HUES64 (cell line): ENCODE measurements at regions not wholly inside any gene's neighbourhood (a gene's known extent, or its start where the extent isn't known, plus 50 kb on each side); places are given as distances from the start of the nearest gene placed in this dataset.
"Not testable (repeated sequence)": the region's sequence is repeated elsewhere in the genome, so short reads cannot be mapped to it uniquely, and the experiment has no call there.

Experiments
- H3K27ac ChIP-seq: 2 replicates; pipeline ENCODE4 v1.7.0; 2013; ENCODE audit warnings: low read depth, low read length, inconsistent platforms
- H3K27me3 ChIP-seq: 2 replicates; pipeline ENCODE4 v1.6.1; 2013; ENCODE audit warnings: mild to moderate bottlenecking, low read length; ENCODE audit not compliant: insufficient read depth
- H3K36me3 ChIP-seq: 2 replicates; pipeline ENCODE4 v1.6.1; 2013; ENCODE audit warnings: mild to moderate bottlenecking, low read length; ENCODE audit not compliant: insufficient read depth
- H3K4me1 ChIP-seq: 2 replicates; pipeline ENCODE4 v1.6.1; 2013; ENCODE audit warnings: mild to moderate bottlenecking, low read length, moderate library complexity; ENCODE audit not compliant: insufficient read depth
- H3K4me3 ChIP-seq: 2 replicates; pipeline ENCODE4 v1.5.1; 2013; ENCODE audit warnings: mild to moderate bottlenecking, low read length, moderate library complexity
- H3K9ac ChIP-seq: 2 replicates; pipeline ENCODE4 v1.6.1; 2013; ENCODE audit warnings: mild to moderate bottlenecking, low read depth, low read length
- H3K9me3 ChIP-seq: 2 replicates; pipeline ENCODE4 v1.6.1; 2013; ENCODE audit warnings: low read depth, low read length; ENCODE audit not compliant: insufficient read depth
- WGBS: fragments of 150-250, 120-280 bp; methylation state at CpG from one replicate; pipeline ENCODE4 v1.1.7; 2013; ENCODE audit warnings: missing lambda C conversion rate; 5-methylcytosine and 5-hydroxymethylcytosine counted together

DNA sequence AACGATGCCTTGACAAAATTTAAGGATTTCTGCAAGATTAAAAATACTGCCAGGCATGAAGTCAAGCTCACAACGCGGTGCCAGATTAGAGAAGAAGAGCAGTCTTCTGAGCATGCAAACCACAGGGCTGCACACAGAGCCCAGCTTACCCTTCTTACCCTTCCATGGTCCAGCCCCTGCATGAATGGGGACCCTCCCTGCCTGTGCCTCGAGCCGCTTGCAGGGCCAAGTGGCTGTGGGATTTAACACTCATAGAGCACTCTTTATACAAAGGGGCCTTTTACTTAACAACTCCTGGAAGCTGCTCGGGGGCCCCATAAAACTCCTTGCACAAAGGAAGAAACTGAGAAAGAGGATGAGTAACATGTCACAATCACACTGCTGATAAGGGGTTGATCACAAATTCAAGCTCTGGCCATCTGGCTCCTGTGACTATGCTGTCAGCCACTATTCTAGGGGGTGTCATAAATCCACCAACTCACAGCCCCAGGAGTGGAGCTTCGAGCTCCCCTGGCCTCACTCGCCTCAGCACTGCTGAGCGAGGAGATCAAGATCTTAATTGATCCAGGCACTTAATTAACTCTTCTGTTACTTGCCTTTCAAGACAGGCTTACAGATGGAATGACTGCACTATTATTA lies 514.8 kb downstream of the TNS3 start:
- no peaks in the 10 kb centered on the region for H3K27me3 ChIP-seq
- 87% methylated on average over 9 of the region's 9 CpGs for WGBS
- H3K4me3 ChIP-seq = no peak overlapping the region
- H3K4me1 ChIP-seq = no peaks in the 10 kb centered on the region
- H3K9ac ChIP-seq = no peak overlapping the region
- H3K36me3 ChIP-seq = no peaks in the 10 kb centered on the region
- H3K27ac ChIP-seq = no peak overlapping the region
- H3K9me3 ChIP-seq = no peaks in the 10 kb centered on the region

GRCh38 chr7:47056731-47057130 lies 525.2 kb downstream of the TNS3 start:
- Histone ChIP-seq H3K27me3 (no peaks in the 10 kb centered on the region), H3K9me3 (no peaks in the 10 kb centered on the region), H3K9ac (no peak overlapping the region), H3K4me1 (no peaks in the 10 kb centered on the region), H3K4me3 (no peak overlapping the region), H3K36me3 (no peaks in the 10 kb centered on the region), H3K27ac (no peak overlapping the region)
- 92% methylated on average over 1 of the region's 2 CpGs for WGBS

DNA sequence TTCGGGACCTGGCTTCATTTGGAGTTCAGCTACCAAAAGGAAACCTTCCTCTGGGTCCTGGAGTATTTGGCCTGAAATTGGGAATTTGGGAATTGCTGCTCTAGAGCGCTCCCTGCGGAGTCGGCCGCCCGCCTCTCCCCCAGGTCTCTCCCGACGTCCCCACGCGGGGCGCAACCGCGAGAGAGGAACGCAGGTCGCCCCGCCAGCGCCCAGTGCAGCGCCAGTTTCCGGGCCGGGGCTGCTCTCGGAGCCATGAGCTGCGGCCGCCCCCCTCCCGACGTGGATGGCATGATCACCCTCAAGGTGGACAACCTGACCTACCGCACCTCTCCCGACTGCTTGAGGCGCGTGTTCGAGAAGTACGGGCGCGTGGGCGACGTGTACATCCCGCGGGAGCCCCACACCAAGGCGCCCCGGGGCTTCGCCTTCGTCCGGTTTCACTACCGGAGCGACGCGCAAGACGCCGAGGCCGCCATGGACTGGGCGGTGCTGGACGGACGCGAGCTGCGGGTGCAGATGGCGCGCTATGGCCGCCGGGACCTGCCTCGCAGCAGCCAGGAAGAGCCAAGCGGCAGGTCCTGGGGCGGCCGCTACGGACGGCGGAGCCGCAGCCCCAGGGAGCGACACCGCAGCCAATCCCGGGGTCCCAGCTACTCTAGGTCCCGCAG lies 529.2 kb downstream of the TNS3 start:
- not testable (repeated sequence) for H3K9ac ChIP-seq, H3K27me3 ChIP-seq
- WGBS = 98% methylated on average over 70 of the region's 70 CpGs

DNA sequence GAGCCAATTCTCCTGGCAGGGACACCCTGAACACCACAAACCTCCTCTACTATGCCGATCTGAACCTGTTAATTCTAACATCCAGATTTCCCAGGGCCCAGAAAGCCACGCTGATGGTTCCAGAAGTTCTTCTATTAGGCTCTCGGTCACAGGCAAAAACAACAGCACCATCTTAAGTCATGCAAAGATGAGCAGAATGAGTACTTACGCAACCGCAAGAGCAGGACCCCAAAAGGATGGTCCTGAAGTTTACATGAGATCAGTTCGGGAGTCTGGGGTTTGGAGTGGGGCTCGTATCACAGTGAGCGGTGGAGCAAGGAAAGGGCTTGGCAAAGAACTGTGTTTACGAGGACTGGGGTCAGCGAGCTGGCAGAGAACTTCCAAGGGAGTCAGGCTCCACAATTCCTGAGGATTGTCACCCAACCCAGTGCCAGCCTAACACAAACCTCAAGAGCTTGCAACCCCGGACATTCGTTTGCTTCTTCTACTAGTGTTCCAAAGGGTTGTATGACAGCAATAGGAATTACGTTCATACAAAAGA lies 532.6 kb downstream of the TNS3 start:
- H3K27ac ChIP-seq = no peak overlapping the region
- H3K4me1 ChIP-seq = no peaks in the 10 kb centered on the region; the same call in 1 of the 2 replicates
- H3K4me3 ChIP-seq = no peak overlapping the region
- no peaks in the 10 kb centered on the region for H3K27me3 ChIP-seq
- no peaks in the 10 kb centered on the region for H3K36me3 ChIP-seq
- WGBS = 95% methylated on average over 12 of the region's 13 CpGs
- no peaks in the 10 kb centered on the region for H3K9me3 ChIP-seq
- no peak overlapping the region for H3K9ac ChIP-seq

More for the DNA sequence above, 529.2 kb downstream of the TNS3 start:
- not testable (repeated sequence) for H3K4me1 ChIP-seq, H3K36me3 ChIP-seq, H3K27ac ChIP-seq, H3K9me3 ChIP-seq, H3K4me3 ChIP-seq

GRCh38 chr7:47047384-47047783 lies 534.5 kb downstream of the TNS3 start:
- H3K9me3 ChIP-seq = no peaks in the 10 kb centered on the region
- WGBS = 91% methylated on average over 2 of the region's 2 CpGs
- no peaks in the 10 kb centered on the region for H3K27me3 ChIP-seq
- H3K4me3 ChIP-seq = no peak overlapping the region
- no peak overlapping the region for H3K27ac ChIP-seq
- H3K4me1 ChIP-seq = no peaks in the 10 kb centered on the region; the same call in 1 of the 2 replicates
- H3K9ac ChIP-seq = no peak overlapping the region
- H3K36me3 ChIP-seq = no peaks in the 10 kb centered on the region

GRCh38 chr7:47046949-47047348 lies 535.0 kb downstream of the TNS3 start:
- H3K36me3 ChIP-seq = no peaks in the 10 kb centered on the region
- no peak overlapping the region for H3K27ac ChIP-seq
- no peaks in the 10 kb centered on the region; the same call in 1 of the 2 replicates for H3K4me1 ChIP-seq
- no peak overlapping the region for H3K9ac ChIP-seq
- H3K27me3 ChIP-seq = no peaks in the 10 kb centered on the region
- 86% methylated on average over 9 of the region's 9 CpGs for WGBS
- H3K9me3 ChIP-seq = no peaks in the 10 kb centered on the region
- H3K4me3 ChIP-seq = no peak overlapping the region

DNA sequence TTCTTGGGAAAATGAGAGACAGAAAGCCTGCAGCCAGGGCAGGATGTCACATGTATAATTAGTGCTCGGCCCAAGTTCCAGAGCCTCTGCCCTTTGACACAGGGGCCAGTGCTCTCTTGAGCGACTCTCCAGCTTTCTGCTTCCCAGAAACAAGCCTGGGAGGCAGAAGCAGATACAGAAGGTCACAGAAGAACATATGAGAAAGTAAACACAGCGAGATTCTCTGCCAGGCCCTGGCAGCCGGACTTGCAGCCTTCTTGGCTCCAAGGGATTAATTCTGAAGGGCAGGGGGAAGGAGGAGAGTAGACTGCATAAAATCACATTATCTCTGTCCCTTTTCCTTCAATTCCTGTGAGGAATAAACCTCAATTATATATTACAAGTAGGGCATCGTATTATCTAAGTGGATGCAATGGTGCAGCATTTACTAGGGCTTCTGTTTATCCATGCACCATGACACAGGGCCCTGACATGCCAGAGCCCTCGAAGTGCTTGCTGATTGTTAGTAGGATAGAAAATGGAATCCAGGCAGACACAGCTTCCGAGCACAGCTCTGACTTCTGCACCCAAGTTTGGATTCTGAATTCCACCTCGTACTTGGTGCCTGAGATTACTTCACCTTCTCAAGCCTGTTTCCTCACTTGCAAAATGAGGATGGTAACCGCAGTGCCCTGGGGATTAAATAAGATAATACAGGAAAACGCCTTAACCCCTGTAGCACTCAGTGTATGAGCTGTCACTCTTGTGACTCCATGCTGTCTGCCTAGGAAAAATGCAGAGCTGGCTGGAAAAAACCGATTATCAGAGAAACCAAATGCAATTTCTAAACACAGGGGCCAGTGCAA lies 536.5 kb downstream of the TNS3 start:
- Histone ChIP-seq H3K36me3 (no peaks in the 10 kb centered on the region), H3K27me3 (no peaks in the 10 kb centered on the region), H3K9me3 (no peaks in the 10 kb centered on the region), H3K9ac (no peak overlapping the region; the same call in 1 of the 2 replicates), H3K27ac (no peak overlapping the region), H3K4me3 (no peak overlapping the region), H3K4me1 (no peaks in the 10 kb centered on the region; the same call in 1 of the 2 replicates)
- 94% methylated on average over 11 of the region's 11 CpGs for WGBS

GRCh38 chr7:47044625-47045024 lies 537.3 kb downstream of the TNS3 start:
- H3K9ac ChIP-seq = no peak overlapping the region
- H3K4me3 ChIP-seq = no peak overlapping the region
- H3K27me3 ChIP-seq = no peaks in the 10 kb centered on the region
- H3K27ac ChIP-seq = no peak overlapping the region
- H3K9me3 ChIP-seq = no peaks in the 10 kb centered on the region
- peaks cover 4% of the 10 kb centered on the region for H3K4me1 ChIP-seq
- no peaks in the 10 kb centered on the region for H3K36me3 ChIP-seq
- 88% methylated on average over 3 of the region's 3 CpGs for WGBS

DNA sequence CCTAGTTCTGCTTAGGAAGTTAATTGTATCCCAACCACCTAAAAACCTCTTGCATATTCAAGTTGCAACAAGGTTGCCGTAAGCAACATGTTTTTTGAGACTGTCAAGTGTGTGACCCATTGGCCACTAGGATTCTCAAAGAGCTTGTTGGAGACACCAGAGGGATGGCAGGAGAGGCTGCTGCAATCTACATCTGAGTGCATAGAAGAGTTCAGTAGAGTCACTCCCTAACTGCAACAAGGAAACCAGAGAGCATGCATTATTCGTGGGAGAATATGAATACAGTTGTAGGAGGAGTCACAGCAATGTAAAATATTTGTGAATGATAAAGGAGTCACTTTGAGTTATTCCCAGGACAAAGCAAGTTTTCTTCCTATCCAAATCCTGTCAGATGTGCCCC lies 538.6 kb downstream of the TNS3 start:
- Histone ChIP-seq H3K4me1 (peaks cover 16% of the 10 kb centered on the region), H3K27ac (no peak overlapping the region), H3K9me3 (no peaks in the 10 kb centered on the region), H3K36me3 (no peaks in the 10 kb centered on the region), H3K4me3 (no peak overlapping the region), H3K9ac (no peak overlapping the region), H3K27me3 (no peaks in the 10 kb centered on the region)
- 65% methylated on average over 2 of the region's 2 CpGs for WGBS

DNA sequence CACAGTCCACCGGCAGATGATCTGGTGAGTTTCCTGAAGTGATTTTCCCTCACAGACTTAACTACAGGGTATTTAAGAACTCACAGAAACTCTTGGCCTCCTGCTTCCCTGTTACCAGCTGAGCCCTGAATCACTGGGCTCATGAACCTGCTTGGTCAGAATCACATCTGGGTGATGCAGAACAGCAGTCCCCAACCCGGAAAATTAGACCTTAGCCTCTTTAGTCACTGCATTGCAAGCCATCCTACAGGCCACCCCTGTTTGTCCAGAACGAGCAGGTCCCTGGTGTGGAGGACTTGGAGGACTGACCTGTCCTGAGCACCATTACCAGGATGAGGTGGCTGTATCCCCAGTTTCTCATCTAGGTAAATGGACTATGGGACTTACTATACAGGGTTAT lies 539.2 kb downstream of the TNS3 start:
- Histone ChIP-seq H3K27me3 (no peaks in the 10 kb centered on the region), H3K9ac (no peak overlapping the region), H3K36me3 (no peaks in the 10 kb centered on the region), H3K27ac (no peak overlapping the region), H3K9me3 (no peaks in the 10 kb centered on the region), H3K4me3 (no peak overlapping the region), H3K4me1 (peaks cover 16% of the 10 kb centered on the region)
- WGBS = 90% methylated on average over 3 of the region's 3 CpGs

DNA sequence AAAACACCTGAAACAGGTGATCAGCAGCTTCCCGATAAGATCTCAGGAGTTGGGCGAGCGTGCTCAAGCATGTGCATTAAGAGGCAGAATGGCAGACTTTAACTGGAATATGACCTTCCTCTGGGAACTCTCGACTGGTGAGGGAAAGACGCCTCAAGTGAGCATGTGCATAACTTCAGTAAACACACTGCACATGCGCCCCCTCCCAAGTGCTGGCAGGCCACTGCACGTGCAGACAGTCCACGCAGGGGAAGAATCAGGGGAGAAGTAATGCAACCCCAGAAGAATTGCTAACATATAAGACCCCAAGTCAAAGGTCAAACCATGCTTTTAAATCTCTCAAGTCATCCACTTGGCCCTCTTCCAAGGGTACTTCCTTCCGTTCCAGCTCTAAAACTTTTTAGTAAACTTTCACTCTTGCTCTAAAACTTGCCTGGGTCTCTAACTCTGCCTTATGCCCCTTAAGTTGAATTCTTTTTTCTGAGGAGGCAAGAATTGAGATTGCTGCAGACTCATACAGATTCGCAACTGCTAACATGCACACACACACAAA lies 541.0 kb downstream of the TNS3 start:
- no peak overlapping the region for H3K4me3 ChIP-seq
- H3K9ac ChIP-seq = no peak overlapping the region
- no peaks in the 10 kb centered on the region for H3K27me3 ChIP-seq
- no peak overlapping the region for H3K27ac ChIP-seq
- WGBS = 93% methylated on average over 9 of the region's 10 CpGs
- H3K4me1 ChIP-seq = peaks cover 16% of the 10 kb centered on the region
- H3K9me3 ChIP-seq = no peaks in the 10 kb centered on the region
- no peaks in the 10 kb centered on the region for H3K36me3 ChIP-seq
